CD4-positive, alpha-beta T cell (primary cell): ENCODE measurements at regions not wholly inside any gene's neighbourhood (a gene's known extent, or its start where the extent isn't known, plus 50 kb on each side); places are given as distances from the start of the nearest gene placed in this dataset.

ENCODE experiments used
- ATAC-seq: fragments of 200-7000 bp; cut with Tn5 transposase; one replicate; pipeline ENCODE4 v1.10.0; 2022; ENCODE audit warnings: mild to moderate bottlenecking; ENCODE audit not compliant: poor library complexity
- CTCF ChIA-PET: fragments of 350-600 bp; sonication (Branson Sonifier 250); formaldehyde crosslinking; loops from one replicate; lab custom pipeline; 2021; ENCODE audit warnings: antibody characterized with exemption, inconsistent platforms; lab: Charles Lee
- POLR2A ChIA-PET: fragments of 350-600 bp; sonication (Branson Sonifier 250); formaldehyde crosslinking; loops from one replicate; lab custom pipeline; 2021; ENCODE audit warnings: antibody characterized with exemption, inconsistent platforms; lab: Charles Lee
- DNase-seq, 14 experiments: peaks; one replicate each; pipeline ENCODE4 v3.0.0-alpha.2; 2013 to 2020; ENCODE audit warnings: mixed read lengths in 2 of 14
- H3K27ac ChIP-seq, 2 donors: one replicate each; pipeline versions ENCODE4 v1.5.1 to v1.7.0; 2013; ENCODE audit warnings: low read length in 2 of 2, low read depth in 1 of 2, mild to moderate bottlenecking in 1 of 2
- H3K27me3 ChIP-seq, 2 experiments: 1 replicate in 1 of 2; 2 replicates in 1 of 2; pipeline versions ENCODE4 v1.6.1 to v1.7.0; 2013; ENCODE audit warnings: low read length in 2 of 2, control low read depth in 1 of 2, mild to moderate bottlenecking in 1 of 2, moderate library complexity in 1 of 2; ENCODE audit not compliant: insufficient read depth in 2 of 2, control insufficient read depth in 1 of 2
- H3K36me3 ChIP-seq: one replicate; pipeline ENCODE4 v1.6.1; 2013; ENCODE audit warnings: low read length, control low read depth; ENCODE audit not compliant: insufficient read depth
- H3K4me1 ChIP-seq: one replicate; pipeline ENCODE4 v1.6.1; 2013; ENCODE audit warnings: low read length, control low read depth; ENCODE audit not compliant: insufficient read depth
- H3K4me3 ChIP-seq: one replicate; pipeline ENCODE4 v1.5.1; 2013; ENCODE audit warnings: mild to moderate bottlenecking, low read length, moderate library complexity
- H3K9me3 ChIP-seq, 2 experiments: 1 replicate in 1 of 2; 2 replicates in 1 of 2; pipeline versions ENCODE4 v1.6.1 to v1.7.0; 2013; ENCODE audit warnings: low read length in 2 of 2, mild to moderate bottlenecking in 2 of 2, control low read depth in 1 of 2, moderate library complexity in 1 of 2; ENCODE audit not compliant: control insufficient read depth in 1 of 2, insufficient read depth in 1 of 2
- H3K27ac Mint-ChIP-seq: one replicate; pipeline ENCODE4 v1.8.0; 2020; ENCODE audit warnings: mixed read lengths
- H3K27me3 Mint-ChIP-seq: one replicate; pipeline ENCODE4 v1.8.0; 2021; ENCODE audit warnings: mixed read lengths
- H3K36me3 Mint-ChIP-seq: one replicate; pipeline ENCODE4 v1.8.0; 2021; ENCODE audit warnings: low read depth, mixed read lengths
- H3K4me1 Mint-ChIP-seq: one replicate; pipeline ENCODE4 v1.8.0; 2021; ENCODE audit warnings: low read depth, mixed read lengths
- H3K4me3 Mint-ChIP-seq: one replicate; pipeline ENCODE4 v1.8.0; 2020; ENCODE audit warnings: mild to moderate bottlenecking, mixed read lengths
- H3K9me3 Mint-ChIP-seq: one replicate; pipeline ENCODE4 v1.8.0; 2020; ENCODE audit warnings: mixed read lengths
- intact Hi-C, 2 experiments: fragments of 100-400 bp; cut with DNase I in 1 of 2; cut with micrococcal nuclease in 1 of 2; formaldehyde crosslinking; loops; one replicate each; pipeline versions ENCODE4 v1.15.1 to v1.9.0; 2023 to 2025; cut with DNase I, micrococcal nuclease
- TF ChIP-seq, protein P1 (sequence below): fragments of 200-600 bp; IDR thresholded peaks from one replicate; pipeline ENCODE4 v1.8.0; 2022; ENCODE audit warnings: antibody characterized with exemption, mild to moderate bottlenecking

DNA sequence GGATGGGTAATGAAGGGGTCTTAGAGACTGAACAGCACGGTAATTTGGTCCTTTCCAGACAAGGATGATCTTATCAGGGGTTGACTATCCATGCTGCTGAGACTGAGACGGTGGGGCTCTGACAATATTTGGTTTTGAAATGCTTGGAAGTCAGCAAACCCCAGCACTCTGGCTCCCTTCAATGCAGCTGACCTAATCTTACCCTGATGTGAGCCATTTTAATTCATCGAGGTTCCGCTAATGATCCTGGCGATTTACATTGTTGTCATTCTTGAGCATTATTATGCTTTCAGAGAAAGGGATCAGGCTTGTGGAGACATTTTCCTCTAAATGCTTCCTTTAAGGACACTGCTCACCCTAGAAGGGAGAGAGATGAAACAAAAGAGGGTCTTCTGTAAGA lies 114.6 kb upstream of the BMPER start:
- H3K27ac Mint-ChIP-seq: no peak overlapping the region
- no peaks in the 10 kb centered on the region for H3K36me3 ChIP-seq

DNA sequence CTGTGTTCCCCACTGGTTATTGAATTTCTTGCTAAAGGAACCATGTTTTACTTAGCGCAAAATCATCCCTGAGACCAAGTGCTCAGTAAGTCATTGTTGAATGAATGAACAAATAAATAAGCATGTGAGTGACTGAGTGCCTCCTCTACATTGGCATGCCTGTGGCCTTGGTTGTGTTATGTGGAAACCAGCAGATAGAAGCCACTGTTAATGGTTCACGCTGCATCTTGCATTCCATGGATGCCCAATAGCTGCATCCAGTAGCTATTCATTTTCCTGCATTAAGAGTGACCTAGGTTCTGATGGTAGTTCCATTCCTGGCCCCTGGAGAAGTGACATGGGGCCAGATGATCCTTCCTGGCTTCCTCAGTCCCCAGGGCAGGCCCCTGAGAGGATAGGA lies 113.3 kb upstream of the BMPER start:
- Mint-ChIP-seq H3K9me3 (no peaks in the 10 kb centered on the region), H3K4me3 (no peak overlapping the region), H3K27ac (no peak overlapping the region), H3K4me1 (no peaks in the 10 kb centered on the region), H3K36me3 (no peaks in the 10 kb centered on the region), H3K27me3 (no peaks in the 10 kb centered on the region)
- Histone ChIP-seq H3K36me3 (no peaks in the 10 kb centered on the region), H3K9me3 (no peaks in the 10 kb centered on the region), H3K4me3 (no peak overlapping the region), H3K27me3 (no peaks in the 10 kb centered on the region), H3K4me1 (no peaks in the 10 kb centered on the region), H3K27ac (no peak overlapping the region)
- POLR2A ChIA-PET: no interaction called here
- TF ChIP-seq, protein P1, sequence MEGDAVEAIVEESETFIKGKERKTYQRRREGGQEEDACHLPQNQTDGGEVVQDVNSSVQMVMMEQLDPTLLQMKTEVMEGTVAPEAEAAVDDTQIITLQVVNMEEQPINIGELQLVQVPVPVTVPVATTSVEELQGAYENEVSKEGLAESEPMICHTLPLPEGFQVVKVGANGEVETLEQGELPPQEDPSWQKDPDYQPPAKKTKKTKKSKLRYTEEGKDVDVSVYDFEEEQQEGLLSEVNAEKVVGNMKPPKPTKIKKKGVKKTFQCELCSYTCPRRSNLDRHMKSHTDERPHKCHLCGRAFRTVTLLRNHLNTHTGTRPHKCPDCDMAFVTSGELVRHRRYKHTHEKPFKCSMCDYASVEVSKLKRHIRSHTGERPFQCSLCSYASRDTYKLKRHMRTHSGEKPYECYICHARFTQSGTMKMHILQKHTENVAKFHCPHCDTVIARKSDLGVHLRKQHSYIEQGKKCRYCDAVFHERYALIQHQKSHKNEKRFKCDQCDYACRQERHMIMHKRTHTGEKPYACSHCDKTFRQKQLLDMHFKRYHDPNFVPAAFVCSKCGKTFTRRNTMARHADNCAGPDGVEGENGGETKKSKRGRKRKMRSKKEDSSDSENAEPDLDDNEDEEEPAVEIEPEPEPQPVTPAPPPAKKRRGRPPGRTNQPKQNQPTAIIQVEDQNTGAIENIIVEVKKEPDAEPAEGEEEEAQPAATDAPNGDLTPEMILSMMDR: no peak
- ATAC-seq (no peak), DNase-seq (no peak)
- intact Hi-C loops: no loop called here
- CTCF ChIA-PET: no interaction called here

More for the DNA sequence above, 114.6 kb upstream of the BMPER start:
- no peaks in the 10 kb centered on the region for H3K9me3 Mint-ChIP-seq
- Histone ChIP-seq H3K4me3 (no peak overlapping the region), H3K4me1 (no peaks in the 10 kb centered on the region), H3K27ac (no peak overlapping the region), H3K27me3 (no peaks in the 10 kb centered on the region), H3K9me3 (no peaks in the 10 kb centered on the region)
- ChIA-PET CTCF (no interaction called here), POLR2A (no interaction called here)
- no peaks in the 10 kb centered on the region for H3K4me1 Mint-ChIP-seq
- intact Hi-C loops: no loop called here
- TF ChIP-seq, protein P1: no peak
- no peaks in the 10 kb centered on the region for H3K36me3 Mint-ChIP-seq
- no peak for DNase-seq
- no peak overlapping the region for H3K4me3 Mint-ChIP-seq
- ATAC-seq: no peak
- H3K27me3 Mint-ChIP-seq: no peaks in the 10 kb centered on the region

DNA sequence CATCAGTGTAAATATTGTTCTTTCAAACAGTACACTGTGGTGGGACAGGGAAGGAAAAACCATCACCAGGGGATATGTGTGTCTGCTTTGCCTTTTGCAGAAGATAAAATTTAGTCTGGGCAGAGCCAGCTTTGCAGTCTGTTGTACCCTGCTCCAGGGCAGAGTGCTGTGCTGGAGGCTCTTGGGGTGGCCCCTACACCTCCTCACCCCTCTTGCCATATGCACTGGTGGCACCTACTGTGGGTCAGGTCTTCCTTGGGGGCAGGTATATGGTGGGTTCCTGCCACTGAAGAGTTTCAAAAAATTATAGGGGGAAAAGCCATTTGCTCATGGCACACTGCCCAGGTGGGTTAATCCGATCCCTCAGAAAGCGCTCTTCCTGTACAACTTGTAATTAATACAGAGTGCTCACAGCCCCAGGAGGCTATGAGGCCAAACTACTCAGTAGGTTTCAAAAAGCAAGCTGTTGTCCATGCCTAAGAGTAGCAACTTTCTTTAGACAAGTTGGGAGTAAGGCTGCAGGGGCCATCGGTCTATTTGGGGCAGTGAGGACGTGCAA lies 112.7 kb upstream of the BMPER start:
- ATAC-seq: no peak

More for the DNA sequence above, 112.7 kb upstream of the BMPER start:
- no peak overlapping the region for H3K27ac ChIP-seq
- DNase-seq: no peak
- no peaks in the 10 kb centered on the region for H3K36me3 ChIP-seq
- Mint-ChIP-seq H3K27me3 (no peaks in the 10 kb centered on the region), H3K4me1 (no peaks in the 10 kb centered on the region), H3K27ac (no peak overlapping the region), H3K9me3 (no peaks in the 10 kb centered on the region), H3K4me3 (no peak overlapping the region), H3K36me3 (no peaks in the 10 kb centered on the region)
- TF ChIP-seq, protein P1: no peak
- CTCF ChIA-PET: no interaction called here
- intact Hi-C loops: no loop called here
- no peaks in the 10 kb centered on the region for H3K4me1 ChIP-seq
- H3K9me3 ChIP-seq: no peaks in the 10 kb centered on the region
- H3K27me3 ChIP-seq: no peaks in the 10 kb centered on the region
- POLR2A ChIA-PET: no interaction called here
- no peak overlapping the region for H3K4me3 ChIP-seq
